Right atrium auricular region (tissue), 2 donors: ENCODE measurements at regions not wholly inside any gene's neighbourhood (a gene's known extent, or its start where the extent isn't known, plus 50 kb on each side); places are given as distances from the start of the nearest gene placed in this dataset.

Source experiments
- DNase-seq: peaks from one replicate; pipeline ENCODE4 v3.0.0-alpha.2; 2019; ENCODE audit warnings: low spot score
- H3K27ac ChIP-seq, 2 donors: fragments of 200-600 bp; sonication (generic); 1 replicate in 1 of 2; 2 replicates in 1 of 2; pipeline ENCODE4 v1.5.1; 2016 to 2019
- H3K27me3 ChIP-seq, 2 donors: fragments of 200-600 bp; sonication (generic); one replicate each; pipeline versions ENCODE4 v1.5.1 to v1.6.0; 2017 to 2019
- H3K36me3 ChIP-seq: fragments of 200-600 bp; sonication (generic); one replicate; pipeline ENCODE4 v1.5.1; 2016
- H3K4me1 ChIP-seq, 2 donors: fragments of 200-600 bp; sonication (generic); one replicate each; pipeline versions ENCODE4 v1.5.1 to v1.6.0; 2017 to 2019
- H3K4me3 ChIP-seq, 2 donors: fragments of 200-600 bp; sonication (generic); 1 replicate in 1 of 2; 2 replicates in 1 of 2; pipeline ENCODE4 v1.5.1; 2017 to 2019; ENCODE audit warnings: mild to moderate bottlenecking in 1 of 2, moderate library complexity in 1 of 2
- H3K9me3 ChIP-seq, 2 donors: fragments of 200-600 bp; sonication (generic); one replicate each; pipeline ENCODE4 v1.5.1; 2019
- TF ChIP-seq, protein P1 (sequence below), 2 donors: fragments of 200-600 bp; sonication (generic); IDR thresholded peaks; one replicate each; pipeline ENCODE4 v1.5.1; 2019; ENCODE audit warnings: antibody characterized with exemption in 2 of 2

DNA sequence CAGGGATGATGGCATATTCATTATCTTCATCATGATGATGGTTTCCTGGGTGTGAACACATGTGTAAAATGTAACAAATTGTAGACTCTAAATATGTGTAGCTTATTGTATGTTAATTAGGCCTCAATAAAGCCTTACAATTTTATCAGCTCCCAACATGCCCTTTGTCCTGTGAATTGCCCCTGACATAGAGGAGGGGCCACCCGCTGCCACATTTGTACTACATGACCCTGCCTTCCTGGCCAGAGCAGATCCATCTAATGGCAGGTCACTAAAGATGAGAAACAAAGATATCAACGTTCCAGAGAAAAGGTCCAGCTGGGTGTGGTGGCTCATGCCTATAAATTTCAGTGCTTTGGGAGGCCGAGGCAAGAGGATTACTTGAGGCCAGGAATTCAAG, 117.2 kb downstream of the CAAP1 start:
- Histone ChIP-seq H3K27ac (no peak overlapping the region), H3K27me3 (no peaks in the 10 kb centered on the region), H3K4me1 (no peaks in the 10 kb centered on the region), H3K9me3 (no peaks in the 10 kb centered on the region), H3K4me3 (no peak overlapping the region), H3K36me3 (no peaks in the 10 kb centered on the region)
- TF ChIP-seq, protein P1, sequence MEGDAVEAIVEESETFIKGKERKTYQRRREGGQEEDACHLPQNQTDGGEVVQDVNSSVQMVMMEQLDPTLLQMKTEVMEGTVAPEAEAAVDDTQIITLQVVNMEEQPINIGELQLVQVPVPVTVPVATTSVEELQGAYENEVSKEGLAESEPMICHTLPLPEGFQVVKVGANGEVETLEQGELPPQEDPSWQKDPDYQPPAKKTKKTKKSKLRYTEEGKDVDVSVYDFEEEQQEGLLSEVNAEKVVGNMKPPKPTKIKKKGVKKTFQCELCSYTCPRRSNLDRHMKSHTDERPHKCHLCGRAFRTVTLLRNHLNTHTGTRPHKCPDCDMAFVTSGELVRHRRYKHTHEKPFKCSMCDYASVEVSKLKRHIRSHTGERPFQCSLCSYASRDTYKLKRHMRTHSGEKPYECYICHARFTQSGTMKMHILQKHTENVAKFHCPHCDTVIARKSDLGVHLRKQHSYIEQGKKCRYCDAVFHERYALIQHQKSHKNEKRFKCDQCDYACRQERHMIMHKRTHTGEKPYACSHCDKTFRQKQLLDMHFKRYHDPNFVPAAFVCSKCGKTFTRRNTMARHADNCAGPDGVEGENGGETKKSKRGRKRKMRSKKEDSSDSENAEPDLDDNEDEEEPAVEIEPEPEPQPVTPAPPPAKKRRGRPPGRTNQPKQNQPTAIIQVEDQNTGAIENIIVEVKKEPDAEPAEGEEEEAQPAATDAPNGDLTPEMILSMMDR (IDR thresholded peaks at IDR 0.05) = no peak
- DNase-seq = no peak

DNA sequence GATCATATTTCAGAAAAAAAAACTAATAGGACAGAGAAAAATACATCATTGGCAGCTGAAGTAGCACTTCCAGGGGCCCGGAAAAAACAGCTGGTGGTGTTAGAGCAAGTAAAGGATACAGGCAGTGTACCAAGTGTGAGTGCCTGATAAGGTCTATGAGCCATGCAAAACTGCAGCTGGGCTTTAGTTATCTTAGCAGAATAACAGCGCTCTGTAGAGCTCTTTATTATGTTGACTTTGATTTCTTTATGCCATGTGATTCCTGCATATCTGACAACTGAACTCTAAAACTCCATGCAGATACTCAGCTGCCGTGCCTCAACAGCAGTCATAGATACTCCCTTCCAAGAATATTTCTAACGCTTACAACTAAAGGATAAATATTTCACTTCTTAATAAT, 119.5 kb downstream of the CAAP1 start:
- no peaks in the 10 kb centered on the region for H3K36me3 ChIP-seq
- no peak overlapping the region for H3K27ac ChIP-seq
- no peaks in the 10 kb centered on the region for H3K4me1 ChIP-seq
- DNase-seq = no peak
- H3K27me3 ChIP-seq = no peaks in the 10 kb centered on the region
- TF ChIP-seq, protein P1 (IDR thresholded peaks at IDR 0.05) = no peak
- H3K9me3 ChIP-seq = no peaks in the 10 kb centered on the region
- H3K4me3 ChIP-seq = no peak overlapping the region

GRCh38 chr9:26770821-26771220, 121.8 kb downstream of the CAAP1 start:
- no peaks in the 10 kb centered on the region for H3K27me3 ChIP-seq
- DNase-seq = no peak

DNA sequence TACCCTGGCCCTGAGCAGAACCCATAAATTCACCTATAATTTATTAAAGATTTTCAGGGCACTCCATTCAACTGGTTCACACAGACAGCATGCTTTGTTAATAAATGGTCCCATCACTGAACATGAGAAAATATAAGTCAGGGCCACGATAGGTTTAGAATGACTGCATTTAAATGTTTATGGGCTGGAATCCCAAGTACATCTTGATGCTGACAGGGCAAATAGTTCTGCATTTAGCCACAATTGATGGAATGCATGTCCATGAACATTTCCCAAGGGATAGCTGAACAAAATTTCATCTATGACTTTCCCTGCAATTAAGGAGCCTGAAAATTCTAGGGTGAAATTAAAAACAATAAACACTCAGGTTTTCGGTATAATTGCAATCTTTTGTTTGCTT, 124.5 kb downstream of the CAAP1 start:
- Histone ChIP-seq H3K27me3 (no peaks in the 10 kb centered on the region), H3K9me3 (no peaks in the 10 kb centered on the region), H3K4me1 (no peaks in the 10 kb centered on the region), H3K36me3 (no peaks in the 10 kb centered on the region), H3K4me3 (no peak overlapping the region), H3K27ac (no peak overlapping the region)
- DNase-seq = no peak
- TF ChIP-seq, protein P1 (IDR thresholded peaks at IDR 0.05) = no peak

More at GRCh38 chr9:26770821-26771220, 121.8 kb downstream of the CAAP1 start:
- Histone ChIP-seq H3K4me1 (no peaks in the 10 kb centered on the region), H3K27ac (no peak overlapping the region), H3K4me3 (no peak overlapping the region), H3K9me3 (no peaks in the 10 kb centered on the region), H3K36me3 (no peaks in the 10 kb centered on the region)
- TF ChIP-seq, protein P1 (IDR thresholded peaks at IDR 0.05) = no peak

DNA sequence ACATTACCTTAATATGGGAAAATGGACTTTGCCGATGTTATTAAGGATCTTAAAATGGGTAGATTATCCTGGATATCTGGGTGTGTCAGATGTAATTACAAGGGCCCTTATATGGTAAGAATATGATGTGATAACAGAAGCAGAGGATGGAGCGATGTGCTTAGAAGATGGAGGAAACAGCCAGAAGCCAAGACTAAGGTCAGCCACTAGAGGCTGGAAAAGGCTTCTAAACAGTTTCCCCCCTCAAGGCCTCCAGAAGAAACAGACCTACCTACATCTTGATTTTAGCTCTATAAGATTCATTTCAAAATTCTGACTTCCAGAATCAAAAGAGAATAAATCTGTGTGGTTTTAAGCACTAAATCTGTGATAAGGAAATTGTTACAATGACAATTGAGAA, 131.9 kb downstream of the CAAP1 start:
- Histone ChIP-seq H3K27ac (no peak overlapping the region), H3K27me3 (no peaks in the 10 kb centered on the region), H3K4me1 (no peaks in the 10 kb centered on the region), H3K4me3 (no peak overlapping the region), H3K36me3 (no peaks in the 10 kb centered on the region), H3K9me3 (no peaks in the 10 kb centered on the region)
- TF ChIP-seq, protein P1 (IDR thresholded peaks at IDR 0.05) = no peak
- no peak for DNase-seq

DNA sequence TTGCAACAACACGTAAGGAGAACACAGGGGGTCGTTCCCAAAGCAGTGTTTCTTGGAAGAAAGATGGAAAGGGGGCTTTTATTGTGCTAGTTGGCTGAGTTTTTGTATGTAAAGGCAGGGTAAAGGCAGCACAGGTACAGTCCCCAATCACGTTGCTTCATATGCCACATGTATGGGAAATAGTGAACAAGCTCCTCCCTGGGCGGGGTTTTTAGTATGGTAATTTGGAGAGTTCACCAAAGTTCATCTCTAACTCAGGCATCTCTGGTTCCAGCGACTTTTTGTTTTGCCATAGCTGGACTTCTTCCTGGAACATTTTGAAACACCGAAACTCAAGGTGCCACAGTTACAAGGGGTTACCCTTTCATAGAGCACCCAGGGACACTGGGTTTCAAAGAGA, 133.9 kb downstream of the CAAP1 start:
- no peaks in the 10 kb centered on the region for H3K4me1 ChIP-seq
- no peak for DNase-seq
- no peaks in the 10 kb centered on the region for H3K9me3 ChIP-seq

More for the DNA sequence above, 133.9 kb downstream of the CAAP1 start:
- no peaks in the 10 kb centered on the region for H3K36me3 ChIP-seq
- no peaks in the 10 kb centered on the region for H3K27me3 ChIP-seq
- TF ChIP-seq, protein P1 (IDR thresholded peaks at IDR 0.05) = no peak
- no peak overlapping the region for H3K4me3 ChIP-seq
- no peak overlapping the region for H3K27ac ChIP-seq
